Upper lobe of right lung (tissue), 1 donor: ENCODE measurements at regions not wholly inside any gene's neighbourhood (a gene's known extent, or its start where the extent isn't known, plus 50 kb on each side); places are given as distances from the start of the nearest gene placed in this dataset.

Source experiments
- ATAC-seq: fragments of 200-7000 bp; cut with Tn5 transposase; one replicate; pipeline ENCODE4 v1.9.1; 2020; ENCODE audit warnings: mild to moderate bottlenecking, moderate library complexity
- DNase-seq: peaks from one replicate; pipeline ENCODE4 v3.0.0-alpha.2; 2020
- H3K27ac ChIP-seq: fragments of 200-600 bp; one replicate; pipeline ENCODE4 v1.8.0; 2022
- H3K27me3 ChIP-seq: fragments of 200-600 bp; one replicate; pipeline ENCODE4 v1.8.0; 2022; ENCODE audit warnings: mild to moderate bottlenecking
- H3K36me3 ChIP-seq: fragments of 200-600 bp; one replicate; pipeline ENCODE4 v1.8.0; 2022
- H3K4me1 ChIP-seq: fragments of 200-600 bp; one replicate; pipeline ENCODE4 v1.8.0; 2022
- H3K4me3 ChIP-seq: fragments of 200-600 bp; one replicate; pipeline ENCODE4 v1.8.0; 2022; ENCODE audit warnings: mild to moderate bottlenecking
- H3K9me3 ChIP-seq: fragments of 200-600 bp; one replicate; pipeline ENCODE4 v1.8.0; 2022
- CTCF ChIP-seq: fragments of 200-600 bp; IDR thresholded peaks from one replicate; pipeline ENCODE4 v1.8.0; 2022; ENCODE audit warnings: antibody characterized with exemption
- intact Hi-C: fragments of 100-400 bp; cut with DNase I; formaldehyde crosslinking; loops from one replicate; pipeline ENCODE4 v1.11.0; 2022
- donor health status: DM: no; HTN: yes; CAD: no; lungs with severe emphysema.

GRCh38 chr16:5510819-5511370 is 413.3 kb upstream of the EEF2KMT start:
- H3K27me3 ChIP-seq: no peaks in the 10 kb centered on the region
- no peak for DNase-seq
- no peaks in the 10 kb centered on the region for H3K4me1 ChIP-seq
- H3K9me3 ChIP-seq: no peaks in the 10 kb centered on the region
- no peak for ATAC-seq
- no peak overlapping the region for H3K27ac ChIP-seq
- no peak overlapping the region for H3K4me3 ChIP-seq
- TF ChIP-seq CTCF: no peak
- intact Hi-C loops: no loop called here
- no peaks in the 10 kb centered on the region for H3K36me3 ChIP-seq

- Histone ChIP-seq H3K4me1 (no peaks in the 10 kb centered on the region), H3K4me3 (no peak overlapping the region), H3K27me3 (no peaks in the 10 kb centered on the region), H3K36me3 (no peaks in the 10 kb centered on the region), H3K27ac (no peak overlapping the region), H3K9me3 (no peaks in the 10 kb centered on the region)
- intact Hi-C loops: no loop called here
- DNase-seq (peak; percentile 65), ATAC-seq (peak; percentile 24)
- TF ChIP-seq CTCF: no peak
These were observed 412.2 kb upstream of the EEF2KMT start for GRCh38 chr16:5509794-5510193.

DNA sequence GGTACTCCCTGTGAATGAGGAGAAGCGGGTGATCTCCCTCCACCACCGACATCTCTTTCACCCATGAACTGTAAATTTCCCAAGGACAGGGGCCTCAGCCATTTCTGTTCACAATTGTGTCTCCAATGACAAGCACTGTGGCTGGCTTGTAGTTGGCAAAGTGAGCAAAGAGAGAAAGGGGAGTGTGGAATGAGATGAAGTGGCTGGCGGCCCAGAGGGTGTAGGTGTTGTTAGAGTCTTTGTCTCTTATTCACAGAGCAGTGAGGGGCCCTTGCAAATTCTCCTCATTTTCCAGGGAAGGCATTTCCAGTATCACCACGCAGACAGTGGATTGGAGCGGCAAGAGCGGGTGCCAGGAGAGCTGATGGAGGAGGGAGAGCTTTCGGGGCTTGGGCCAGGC is 411.7 kb upstream of the EEF2KMT start:
- no peak for ATAC-seq
- Histone ChIP-seq H3K27me3 (no peaks in the 10 kb centered on the region), H3K4me1 (no peaks in the 10 kb centered on the region), H3K4me3 (no peak overlapping the region), H3K36me3 (no peaks in the 10 kb centered on the region), H3K9me3 (no peaks in the 10 kb centered on the region), H3K27ac (no peak overlapping the region)
- DNase-seq: no peak
- intact Hi-C loops: no loop called here
- no peak for TF ChIP-seq CTCF

DNA sequence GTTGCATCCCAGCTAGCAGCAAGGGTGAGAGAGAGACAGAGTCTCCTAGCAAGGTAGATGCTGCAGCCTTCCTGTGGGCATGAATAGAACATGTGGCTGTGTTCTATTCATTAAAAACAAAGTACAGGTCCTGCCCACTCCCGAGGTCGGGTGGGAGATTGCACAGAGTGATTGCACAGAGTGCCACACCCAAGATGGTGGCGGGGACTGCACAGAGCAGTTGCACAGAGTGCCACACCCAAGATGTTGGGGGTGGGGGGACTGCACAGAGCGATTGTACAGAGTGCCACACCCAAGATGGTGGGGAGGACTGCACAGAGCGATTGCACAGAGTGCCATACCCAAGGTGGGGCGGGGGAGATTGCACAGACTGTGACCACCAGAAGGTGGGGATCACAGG is 410.8 kb upstream of the EEF2KMT start:
- Histone ChIP-seq H3K4me3 (no peak overlapping the region), H3K9me3 (no peaks in the 10 kb centered on the region), H3K36me3 (no peaks in the 10 kb centered on the region), H3K4me1 (no peaks in the 10 kb centered on the region), H3K27me3 (no peaks in the 10 kb centered on the region), H3K27ac (no peak overlapping the region)
- intact Hi-C loops: no loop called here
- DNase-seq (no peak), ATAC-seq (no peak)
- no peak for TF ChIP-seq CTCF

- ATAC-seq: no peak
- H3K27me3 ChIP-seq: no peaks in the 10 kb centered on the region
- TF ChIP-seq CTCF: no peak
- DNase-seq: no peak
- no peaks in the 10 kb centered on the region for H3K36me3 ChIP-seq
- H3K9me3 ChIP-seq: no peaks in the 10 kb centered on the region
- intact Hi-C loops: no loop called here
- H3K4me1 ChIP-seq: no peaks in the 10 kb centered on the region
- no peak overlapping the region for H3K27ac ChIP-seq
- H3K4me3 ChIP-seq: no peak overlapping the region
These were observed 408.4 kb upstream of the EEF2KMT start for GRCh38 chr16:5506021-5506420.
